Hematopoietic multipotent progenitor cell treated with erythropoietin and hydrocortisone succinate and interleukin-3 and kit ligand, for 17 days (in vitro differentiated cells): ENCODE measurements at regions not wholly inside any gene's neighbourhood (a gene's known extent, or its start where the extent isn't known, plus 50 kb on each side); places are given as distances from the start of the nearest gene placed in this dataset.

Experiments
- DNase-seq: peaks from one replicate; pipeline ENCODE4 v3.0.0-alpha.2; 2015; ENCODE audit warnings: low spot score

- DNase-seq = no peak
These were observed 580.1 kb downstream of the TFAP2B start for GRCh38 chr6:51398793-51399192.

- DNase-seq = no peak
These were observed 591.8 kb downstream of the TFAP2B start for GRCh38 chr6:51410453-51410852.

- DNase-seq = no peak
These were observed 592.9 kb downstream of the TFAP2B start for GRCh38 chr6:51411496-51412125.

GRCh38 chr6:51414361-51414760, 595.7 kb downstream of the TFAP2B start:
- DNase-seq = no peak

- DNase-seq = no peak
These were observed 596.8 kb downstream of the TFAP2B start for GRCh38 chr6:51415501-51415900.

- no peak for DNase-seq
These were observed 610.5 kb downstream of the TFAP2B start for GRCh38 chr6:51429017-51429712.

GRCh38 chr6:51430589-51430988, 611.9 kb downstream of the TFAP2B start:
- no peak for DNase-seq

- no peak for DNase-seq
These were observed 613.8 kb downstream of the TFAP2B start for GRCh38 chr6:51432481-51432880.

- DNase-seq = no peak
These were observed 631.7 kb downstream of the TFAP2B start for GRCh38 chr6:51450248-51450957.

GRCh38 chr6:51450958-51451357, 632.3 kb downstream of the TFAP2B start:
- no peak for DNase-seq

- no peak for DNase-seq
These were observed 631.1 kb downstream of the PKHD1 start for GRCh38 chr6:51456282-51456681.

- DNase-seq = no peak
These were observed 627.5 kb downstream of the PKHD1 start for GRCh38 chr6:51459958-51460357.

- DNase-seq = no peak
These were observed 624.5 kb downstream of the PKHD1 start for GRCh38 chr6:51462896-51463295.

- no peak for DNase-seq
These were observed 624.1 kb downstream of the PKHD1 start for GRCh38 chr6:51463321-51463720.

GRCh38 chr6:51464956-51465355, 622.5 kb downstream of the PKHD1 start:
- DNase-seq = no peak

- DNase-seq = no peak
These were observed 621.0 kb downstream of the PKHD1 start for GRCh38 chr6:51466427-51466826.

- no peak for DNase-seq
These were observed 620.0 kb downstream of the PKHD1 start for GRCh38 chr6:51467231-51467952.

- DNase-seq = no peak
These were observed 618.7 kb downstream of the PKHD1 start for GRCh38 chr6:51468704-51469103.

GRCh38 chr6:51472745-51473487, 614.5 kb downstream of the PKHD1 start:
- DNase-seq = no peak

- no peak for DNase-seq
These were observed 613.1 kb downstream of the PKHD1 start for GRCh38 chr6:51474022-51474975.
